ENCODE measurements at regions not wholly inside any gene's neighbourhood (a gene's known extent, or its start where the extent isn't known, plus 50 kb on each side); places are given as distances from the start of the nearest gene placed in this dataset.
"Not testable (repeated sequence)": the region's sequence is repeated elsewhere in the genome, so short reads cannot be mapped to it uniquely, and the experiment has no call there.

GRCh38 chr6:60392969-60393368 is 1893.1 kb downstream of the KHDRBS2 start:
- H3K4me3 ChIP-seq (ENCODE audit: low read depth, low read length); DNase-seq (ENCODE audit: low read depth): not testable (repeated sequence)

- not testable (repeated sequence) for DNase-seq (ENCODE audit: low read depth); H3K4me3 ChIP-seq (ENCODE audit: low read depth, low read length)
Measured at GRCh38 chr6:60389094-60389493, 1896.9 kb downstream of the KHDRBS2 start.

- not testable (repeated sequence) for H3K4me3 ChIP-seq (ENCODE audit: low read depth, low read length); DNase-seq (ENCODE audit: low read depth)
Measured at GRCh38 chr6:60384614-60385013, 1901.4 kb downstream of the KHDRBS2 start.

- not testable (repeated sequence) for H3K4me3 ChIP-seq (ENCODE audit: low read depth, low read length); DNase-seq (ENCODE audit: low read depth)
Measured at GRCh38 chr6:60382771-60383170, 1903.3 kb downstream of the KHDRBS2 start.

- not testable (repeated sequence) for H3K4me3 ChIP-seq (ENCODE audit: low read depth, low read length); DNase-seq (ENCODE audit: low read depth)
Measured at GRCh38 chr6:60374078-60374477, 1911.9 kb downstream of the KHDRBS2 start.

- not testable (repeated sequence) for H3K4me3 ChIP-seq (ENCODE audit: low read depth, low read length)
- peak; percentile 2 for DNase-seq (ENCODE audit: low read depth)
Measured at GRCh38 chr6:60367800-60368199, 1918.2 kb downstream of the KHDRBS2 start.

GRCh38 chr6:60365901-60366300 is 1920.1 kb downstream of the KHDRBS2 start:
- not testable (repeated sequence) for DNase-seq (ENCODE audit: low read depth); H3K4me3 ChIP-seq (ENCODE audit: low read depth, low read length)

- H3K4me3 ChIP-seq (ENCODE audit: low read depth, low read length); DNase-seq (ENCODE audit: low read depth): not testable (repeated sequence)
Measured at GRCh38 chr6:60342411-60343008, 1943.5 kb downstream of the KHDRBS2 start.

GRCh38 chr6:60338328-60339071 is 1947.5 kb downstream of the KHDRBS2 start:
- H3K4me3 ChIP-seq (ENCODE audit: low read depth, low read length); DNase-seq (ENCODE audit: low read depth): not testable (repeated sequence)

GRCh38 chr6:60335124-60335523 is 1950.9 kb downstream of the KHDRBS2 start:
- DNase-seq (ENCODE audit: low read depth): not testable (repeated sequence)

GRCh38 chr6:60333708-60334107 is 1952.3 kb downstream of the KHDRBS2 start:
- not testable (repeated sequence) for H3K4me3 ChIP-seq (ENCODE audit: low read depth, low read length); DNase-seq (ENCODE audit: low read depth)

More at GRCh38 chr6:60335124-60335523, 1950.9 kb downstream of the KHDRBS2 start:
- H3K4me3 ChIP-seq (ENCODE audit: low read depth, low read length): not testable (repeated sequence)

- H3K4me3 ChIP-seq (ENCODE audit: low read depth, low read length); DNase-seq (ENCODE audit: low read depth): not testable (repeated sequence)
Measured at GRCh38 chr6:60308939-60309338, 1977.1 kb downstream of the KHDRBS2 start.
